Fibroblast of skin of back (primary cell): ENCODE measurements at regions not wholly inside any gene's neighbourhood (a gene's known extent, or its start where the extent isn't known, plus 50 kb on each side); places are given as distances from the start of the nearest gene placed in this dataset.
"Not testable (repeated sequence)": the region's sequence is repeated elsewhere in the genome, so short reads cannot be mapped to it uniquely, and the experiment has no call there.

ENCODE experiments used
- DNase-seq: peaks from one replicate; pipeline ENCODE4 v3.0.0-alpha.2; 2013

DNA sequence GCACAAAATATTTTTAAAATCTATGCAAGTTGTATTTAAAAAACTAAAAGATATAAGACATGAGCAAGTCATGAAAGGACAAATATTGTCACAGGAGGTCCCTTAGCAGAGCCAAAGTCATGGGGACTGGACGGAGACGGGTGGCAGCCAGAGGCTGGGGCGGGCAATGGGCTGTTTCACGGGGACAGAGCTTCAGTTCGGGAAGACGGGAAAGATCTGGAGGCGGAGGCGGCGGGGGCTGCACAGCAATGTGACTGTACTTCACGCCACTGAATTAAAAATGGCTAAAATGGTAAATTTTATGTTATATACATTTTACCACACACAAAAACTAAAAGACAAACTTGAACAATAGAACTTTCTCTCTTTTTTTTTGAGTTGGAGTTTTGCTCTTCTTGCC lies 60.0 kb upstream of the METRNL start:
- DNase-seq, result no peak

DNA sequence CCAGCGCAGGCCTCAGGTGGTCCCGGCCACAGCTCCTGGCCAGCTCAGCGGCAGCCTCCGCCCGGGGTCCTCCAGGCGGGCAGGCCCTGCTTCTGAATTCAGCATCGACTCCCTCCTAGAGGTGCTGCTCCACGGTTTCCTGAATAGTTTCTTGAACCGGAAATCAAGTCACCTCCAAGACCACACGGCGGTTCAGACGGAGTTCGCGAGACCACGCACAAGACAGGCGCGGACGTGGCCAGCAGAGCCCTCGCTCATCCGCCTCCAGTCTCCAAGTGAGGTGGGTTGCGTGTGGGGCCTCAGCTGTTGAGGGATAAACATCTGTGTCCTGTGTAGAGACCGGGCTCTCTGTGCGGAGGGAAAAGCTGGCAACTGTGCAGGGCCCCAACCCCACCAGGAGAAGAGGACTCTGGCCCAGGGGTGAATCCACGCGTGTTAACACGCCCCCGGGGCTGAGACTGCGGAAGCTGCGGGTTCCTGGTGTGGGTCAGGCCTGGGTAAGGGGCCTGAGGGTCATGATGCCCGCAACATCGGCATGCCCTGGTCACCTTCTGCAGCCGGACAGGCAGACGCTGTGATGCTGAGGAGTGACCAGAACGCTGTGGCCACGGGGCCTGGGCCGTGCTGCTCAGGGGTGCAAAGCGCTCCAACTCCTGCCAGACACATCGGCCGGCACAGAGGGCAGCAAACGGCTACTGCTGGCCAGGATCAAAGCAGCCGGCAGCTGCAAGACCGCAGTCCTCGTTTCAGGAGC lies 55.0 kb upstream of the METRNL start:
- DNase-seq, result no peak

DNA sequence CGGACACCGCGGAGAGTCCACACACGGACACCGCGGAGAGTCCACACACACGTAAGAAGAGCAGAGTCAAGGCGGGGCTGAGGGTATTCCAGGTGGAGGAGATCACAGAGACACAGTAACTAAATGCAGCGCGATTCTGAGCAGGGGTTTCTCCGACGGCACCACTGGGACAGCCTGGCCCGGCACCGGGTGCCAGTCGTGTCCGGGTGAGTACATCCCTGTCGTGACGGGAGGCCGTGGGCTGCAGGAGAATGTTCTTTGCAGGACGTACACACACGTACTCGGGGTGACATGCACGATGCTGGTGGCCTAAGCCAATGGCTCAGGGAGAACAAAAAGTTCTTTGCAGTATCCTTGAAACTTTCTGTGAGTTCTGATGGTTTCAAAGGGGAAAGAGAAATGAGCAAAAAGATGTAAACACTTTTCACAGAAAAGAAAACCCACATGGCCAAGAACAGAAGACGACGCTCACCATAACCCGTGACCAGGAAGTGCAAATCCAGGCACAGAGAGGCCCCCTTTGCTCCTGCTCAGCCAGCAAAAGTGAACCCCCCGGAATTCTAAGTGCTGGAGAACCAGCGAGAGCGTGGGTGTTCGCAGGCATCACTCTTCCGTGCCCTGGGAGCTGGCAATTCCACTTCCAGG lies 53.7 kb upstream of the METRNL start:
- DNase-seq, result no peak

DNA sequence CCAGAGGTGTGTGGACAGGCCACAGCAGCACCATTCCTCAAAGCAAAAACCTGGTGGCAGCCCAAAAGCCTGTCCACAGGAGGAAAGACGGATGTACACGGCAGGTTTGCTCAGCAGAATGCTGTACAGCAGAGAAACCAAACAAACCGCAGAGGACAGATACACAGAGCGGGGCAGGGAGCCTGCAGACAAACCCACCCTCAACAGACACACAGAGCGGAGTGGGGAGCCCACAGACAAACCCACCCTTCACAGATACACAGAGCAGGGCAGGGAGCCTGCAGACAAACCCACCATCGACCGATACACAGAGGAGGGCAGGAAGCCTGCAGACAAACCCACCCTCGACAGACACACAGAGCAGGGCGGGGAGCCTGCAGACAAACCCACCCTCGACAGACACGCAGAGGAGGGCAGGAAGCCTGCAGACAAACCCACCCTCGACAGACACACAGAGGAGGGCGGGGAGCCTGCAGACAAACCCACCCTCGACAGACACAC lies 53.0 kb upstream of the METRNL start:
- no peak for DNase-seq

GRCh38 chr17:83026921-83027320 lies 52.5 kb upstream of the METRNL start:
- DNase-seq, result not testable (repeated sequence)

GRCh38 chr17:83028851-83029250 lies 50.6 kb upstream of the METRNL start:
- no peak for DNase-seq

GRCh38 chr17:83029571-83029970 lies 49.8 kb upstream of the METRNL start:
- no peak for DNase-seq
